Keratinocyte (primary cell): ENCODE measurements at regions not wholly inside any gene's neighbourhood (a gene's known extent, or its start where the extent isn't known, plus 50 kb on each side); places are given as distances from the start of the nearest gene placed in this dataset.

Experiments
- DNase-seq: peaks from one replicate; pipeline ENCODE4 v3.0.0-alpha.2; 2011; ENCODE audit warnings: low read depth, missing footprints, low spot score
- FAIRE-seq: peaks from 2 replicates; lab custom pipeline; 2011; peaks lifted over from hg19 to GRCh38; lab: Jason Lieb, UNC
- H2AFZ ChIP-seq: 2 replicates; pipeline ENCODE4 v1.6.0; 2012; ENCODE audit warnings: low read length, control low read depth, inconsistent platforms; ENCODE audit not compliant: control insufficient read depth
- H3K27ac ChIP-seq: 2 replicates; pipeline ENCODE4 v1.5.1; 2011; ENCODE audit warnings: low read length; ENCODE audit not compliant: control insufficient read depth, insufficient read depth
- H3K27me3 ChIP-seq: 3 replicates; pipeline ENCODE4 v1.6.0; 2011; ENCODE audit warnings: low read length; ENCODE audit not compliant: control insufficient read depth, insufficient read depth; ENCODE audit errors: extremely low read depth
- H3K36me3 ChIP-seq, 2 experiments: 2 replicates in 1 of 2; 3 replicates in 1 of 2; pipeline ENCODE4 v1.5.1; 2011; ENCODE audit warnings: low read length in 2 of 2, mild to moderate bottlenecking in 1 of 2; ENCODE audit not compliant: control insufficient read depth in 2 of 2, insufficient read depth in 2 of 2; ENCODE audit errors: extremely low read depth in 1 of 2
- H3K4me1 ChIP-seq: 3 replicates; pipeline ENCODE4 v1.5.1; 2011; ENCODE audit warnings: low read length; ENCODE audit not compliant: control insufficient read depth, insufficient read depth; ENCODE audit errors: extremely low read depth
- H3K4me2 ChIP-seq: 3 replicates; pipeline ENCODE4 v1.6.0; 2011; ENCODE audit warnings: low read depth, low read length; ENCODE audit not compliant: control insufficient read depth, insufficient read depth; ENCODE audit errors: extremely low read depth
- H3K4me3 ChIP-seq, 3 experiments: fragments of 200-600 bp in 1 of 3; sonication (generic) in 1 of 3; 2 replicates in 2 of 3; 3 replicates in 1 of 3; pipeline ENCODE4 v1.5.1; 2011 to 2016; ENCODE audit warnings: low read length in 3 of 3, mild to moderate bottlenecking in 3 of 3, control low read depth in 2 of 3, inconsistent platforms in 1 of 3, low read depth in 1 of 3, mixed read lengths in 1 of 3, mixed run types in 1 of 3, moderate library complexity in 1 of 3; ENCODE audit not compliant: control insufficient read depth in 2 of 3, insufficient read depth in 2 of 3; ENCODE audit errors: extremely low read depth in 1 of 3
- H3K79me2 ChIP-seq: 2 replicates; pipeline ENCODE4 v1.6.0; 2012; ENCODE audit warnings: low read length; ENCODE audit not compliant: control insufficient read depth, insufficient read depth
- H3K9ac ChIP-seq: 3 replicates; pipeline ENCODE4 v1.6.0; 2011; ENCODE audit warnings: low read length; ENCODE audit not compliant: control insufficient read depth, insufficient read depth; ENCODE audit errors: extremely low read depth
- H3K9me1 ChIP-seq: 3 replicates; pipeline ENCODE4 v1.6.0; 2011; ENCODE audit warnings: low read length; ENCODE audit not compliant: control insufficient read depth, insufficient read depth; ENCODE audit errors: extremely low read depth
- H3K9me3 ChIP-seq: 2 replicates; pipeline ENCODE4 v1.5.1; 2012; ENCODE audit warnings: low read depth, low read length; ENCODE audit not compliant: control insufficient read depth
- H4K20me1 ChIP-seq: 3 replicates; pipeline ENCODE4 v1.6.0; 2011; ENCODE audit warnings: low read length; ENCODE audit not compliant: control insufficient read depth, insufficient read depth; ENCODE audit errors: extremely low read depth
- CTCF ChIP-seq, 3 experiments: IDR thresholded peaks in 1 of 3; conservative IDR thresholded peaks in 1 of 3; optimal IDR thresholded peaks in 1 of 3; 2 replicates in 2 of 3; 3 replicates in 1 of 3; pipeline versions ENCODE3 to v1.5.1; 2011; ENCODE audit warnings: low read length in 3 of 3, mild to moderate bottlenecking in 3 of 3, moderate library complexity in 2 of 3, control low read depth in 1 of 3, inconsistent platforms in 1 of 3; ENCODE audit not compliant: insufficient read depth in 2 of 3; ENCODE audit errors: extremely low read depth in 1 of 3
- EZH2 ChIP-seq: IDR thresholded peaks from one replicate; pipeline ENCODE4 v1.6.1; 2012; ENCODE audit warnings: inconsistent platforms, mild to moderate bottlenecking, low read length, moderate library complexity
- dilution Hi-C: fragments of 300-500 bp; cut with MboI; formaldehyde crosslinking; loops from one replicate; pipeline ENCODE4 v1.7.0; 2020; ENCODE audit warnings: low sequenced_read_pairs; ENCODE audit not compliant: extremely low pct_ligation_motif_present

- no peak for FAIRE-seq
Measured at GRCh38 chr3:189460511-189460910, 170.7 kb upstream of the TP63 start.

GRCh38 chr3:189464799-189465198 is 166.4 kb upstream of the TP63 start:
- DNase-seq (no peak), FAIRE-seq (no peak)
- no peak overlapping the region for H3K9ac ChIP-seq
- TF ChIP-seq EZH2, result no peak
- TF ChIP-seq CTCF (optimal IDR thresholded peaks at IDR 0.05 in 1 of 3, IDR thresholded peaks at IDR 0.05 in 1 of 3, conservative IDR thresholded peaks at IDR 0.05 in 1 of 3; ENCODE audit: extremely low read depth in 1 of 3, insufficient read depth in 2 of 3, low read length in 3 of 3), result no peak
- H4K20me1 ChIP-seq, result no peaks in the 10 kb centered on the region
- no peaks in the 10 kb centered on the region for H3K79me2 ChIP-seq
- H3K4me2 ChIP-seq, result no peak overlapping the region
- no peaks in the 10 kb centered on the region for H3K36me3 ChIP-seq
- no peak overlapping the region for H2AFZ ChIP-seq
- H3K4me1 ChIP-seq, result no peaks in the 10 kb centered on the region
- dilution Hi-C loops, result no loop called here
- no peak overlapping the region for H3K4me3 ChIP-seq
- H3K27ac ChIP-seq, result no peak overlapping the region
- no peaks in the 10 kb centered on the region for H3K9me1 ChIP-seq
- H3K9me3 ChIP-seq, result no peaks in the 10 kb centered on the region
- no peaks in the 10 kb centered on the region for H3K27me3 ChIP-seq

More at GRCh38 chr3:189460511-189460910, 170.7 kb upstream of the TP63 start:
- no peaks in the 10 kb centered on the region for H3K9me1 ChIP-seq
- peaks cover 13% of the 10 kb centered on the region for H3K4me1 ChIP-seq
- no peak overlapping the region for H3K4me2 ChIP-seq
- no peak overlapping the region for H3K4me3 ChIP-seq
- H3K9ac ChIP-seq, result no peak overlapping the region
- TF ChIP-seq EZH2, result no peak
- dilution Hi-C loops, result no loop called here
- H2AFZ ChIP-seq, result no peak overlapping the region
- H3K9me3 ChIP-seq, result no peaks in the 10 kb centered on the region
- no peaks in the 10 kb centered on the region for H3K27me3 ChIP-seq
- no peak for DNase-seq
- H3K36me3 ChIP-seq, result no peaks in the 10 kb centered on the region
- no peaks in the 10 kb centered on the region for H3K79me2 ChIP-seq
- H4K20me1 ChIP-seq, result no peaks in the 10 kb centered on the region
- H3K27ac ChIP-seq, result no peak overlapping the region

GRCh38 chr3:189466004-189466403 is 165.2 kb upstream of the TP63 start:
- Histone ChIP-seq H3K4me1 (no peaks in the 10 kb centered on the region), H2AFZ (no peak overlapping the region), H4K20me1 (no peaks in the 10 kb centered on the region), H3K79me2 (no peaks in the 10 kb centered on the region), H3K4me2 (no peak overlapping the region), H3K9me1 (no peaks in the 10 kb centered on the region), H3K27me3 (no peaks in the 10 kb centered on the region), H3K27ac (no peak overlapping the region), H3K9ac (no peak overlapping the region), H3K36me3 (no peaks in the 10 kb centered on the region), H3K9me3 (no peaks in the 10 kb centered on the region), H3K4me3 (no peak overlapping the region)
- TF ChIP-seq EZH2 (no peak), CTCF (optimal IDR thresholded peaks at IDR 0.05 in 1 of 3, IDR thresholded peaks at IDR 0.05 in 1 of 3, conservative IDR thresholded peaks at IDR 0.05 in 1 of 3; ENCODE audit: extremely low read depth in 1 of 3, insufficient read depth in 2 of 3, low read length in 3 of 3) (no peak)
- DNase-seq, result no peak
- dilution Hi-C loops, result no loop called here
- FAIRE-seq, result peak; percentile 20
